GM13976 (cell line): ENCODE measurements at regions not wholly inside any gene's neighbourhood (a gene's known extent, or its start where the extent isn't known, plus 50 kb on each side); places are given as distances from the start of the nearest gene placed in this dataset.

ENCODE experiments used
- DNase-seq: peaks from one replicate; pipeline ENCODE4 v3.0.0; 2012; ENCODE audit warnings: low spot score
- in situ Hi-C: fragments of 300-500 bp; cut with MboI; formaldehyde crosslinking; loops from one replicate; pipeline ENCODE4 v1.12.0; 2022; ENCODE audit warnings: low sequenced_read_pairs, mixed read lengths, inconsistent platforms; ENCODE audit not compliant: unreplicated experiment
- TF ChIP-seq, protein P1 (sequence below): IDR thresholded peaks from 2 replicates; pipeline ENCODE4 v1.5.1; 2012; ENCODE audit warnings: borderline replicate concordance, mild to moderate bottlenecking; ENCODE audit not compliant: insufficient read depth; ENCODE audit errors: extremely low read depth, missing control alignments, control extremely low read depth

DNA sequence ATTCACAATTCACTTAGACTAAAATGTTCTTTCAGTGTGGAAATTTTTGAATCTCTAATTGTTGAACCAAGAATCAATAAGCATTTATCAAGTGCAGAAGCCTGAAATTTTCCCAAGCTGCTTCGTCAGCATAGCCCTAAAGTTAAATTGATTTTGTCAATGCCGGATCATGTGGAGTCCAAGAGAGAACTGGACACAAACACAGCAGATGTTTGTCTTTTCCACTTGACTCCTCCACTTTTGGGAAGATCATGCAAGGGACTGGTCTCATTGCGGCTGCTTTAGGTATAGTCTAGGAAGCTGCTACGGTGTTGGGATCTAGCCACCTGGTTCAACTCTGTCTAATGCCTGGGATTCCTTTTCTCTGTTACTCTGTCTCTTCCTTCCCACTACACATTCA, 95.7 kb downstream of the CYB561 start:
- in situ Hi-C loops = no loop called here
- DNase-seq = no peak
- TF ChIP-seq, protein P1, sequence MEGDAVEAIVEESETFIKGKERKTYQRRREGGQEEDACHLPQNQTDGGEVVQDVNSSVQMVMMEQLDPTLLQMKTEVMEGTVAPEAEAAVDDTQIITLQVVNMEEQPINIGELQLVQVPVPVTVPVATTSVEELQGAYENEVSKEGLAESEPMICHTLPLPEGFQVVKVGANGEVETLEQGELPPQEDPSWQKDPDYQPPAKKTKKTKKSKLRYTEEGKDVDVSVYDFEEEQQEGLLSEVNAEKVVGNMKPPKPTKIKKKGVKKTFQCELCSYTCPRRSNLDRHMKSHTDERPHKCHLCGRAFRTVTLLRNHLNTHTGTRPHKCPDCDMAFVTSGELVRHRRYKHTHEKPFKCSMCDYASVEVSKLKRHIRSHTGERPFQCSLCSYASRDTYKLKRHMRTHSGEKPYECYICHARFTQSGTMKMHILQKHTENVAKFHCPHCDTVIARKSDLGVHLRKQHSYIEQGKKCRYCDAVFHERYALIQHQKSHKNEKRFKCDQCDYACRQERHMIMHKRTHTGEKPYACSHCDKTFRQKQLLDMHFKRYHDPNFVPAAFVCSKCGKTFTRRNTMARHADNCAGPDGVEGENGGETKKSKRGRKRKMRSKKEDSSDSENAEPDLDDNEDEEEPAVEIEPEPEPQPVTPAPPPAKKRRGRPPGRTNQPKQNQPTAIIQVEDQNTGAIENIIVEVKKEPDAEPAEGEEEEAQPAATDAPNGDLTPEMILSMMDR = no peak

DNA sequence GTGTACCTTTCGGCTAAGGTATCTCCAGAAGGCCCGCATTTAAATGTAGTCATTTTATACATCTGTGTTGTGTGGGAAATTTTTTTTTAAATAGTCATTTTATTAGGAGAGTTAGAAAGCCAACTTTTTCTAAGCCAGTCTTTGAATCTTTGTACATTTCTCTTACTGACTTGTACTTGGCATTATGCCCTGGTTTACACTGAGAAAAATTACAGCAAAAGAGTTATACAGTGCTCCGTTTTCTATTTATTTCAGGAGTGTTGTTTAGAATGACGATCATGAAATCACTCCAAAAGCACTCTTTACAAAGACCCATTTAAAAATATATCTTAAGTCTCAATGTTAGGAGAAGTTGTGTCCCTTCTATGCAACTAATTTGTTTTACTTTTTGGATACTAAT, 91.8 kb downstream of the CYB561 start:
- DNase-seq = no peak
- in situ Hi-C loops = no loop called here
- TF ChIP-seq, protein P1 = no peak

DNA sequence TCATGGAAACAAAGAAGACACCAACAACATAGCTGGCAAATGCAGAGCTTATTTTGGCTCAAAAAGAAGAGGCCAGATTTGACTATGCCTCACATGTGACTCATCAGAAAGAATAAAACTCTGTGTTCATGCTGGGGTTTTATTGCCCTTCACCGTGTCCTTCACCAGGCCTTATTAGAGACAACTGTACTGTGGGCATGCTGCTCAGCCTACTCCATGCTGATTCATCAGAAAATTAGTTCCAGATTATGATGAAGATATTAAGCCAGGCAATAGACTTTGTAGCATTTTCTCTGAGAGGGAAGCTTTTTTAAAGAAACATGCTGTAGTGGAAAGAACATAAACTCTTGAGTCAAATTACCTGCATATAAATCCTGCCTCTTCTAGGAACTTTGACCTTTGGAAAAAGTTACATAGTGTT, 89.8 kb downstream of the CYB561 start:
- TF ChIP-seq, protein P1 = no peak
- in situ Hi-C loops = no loop called here
- no peak for DNase-seq

DNA sequence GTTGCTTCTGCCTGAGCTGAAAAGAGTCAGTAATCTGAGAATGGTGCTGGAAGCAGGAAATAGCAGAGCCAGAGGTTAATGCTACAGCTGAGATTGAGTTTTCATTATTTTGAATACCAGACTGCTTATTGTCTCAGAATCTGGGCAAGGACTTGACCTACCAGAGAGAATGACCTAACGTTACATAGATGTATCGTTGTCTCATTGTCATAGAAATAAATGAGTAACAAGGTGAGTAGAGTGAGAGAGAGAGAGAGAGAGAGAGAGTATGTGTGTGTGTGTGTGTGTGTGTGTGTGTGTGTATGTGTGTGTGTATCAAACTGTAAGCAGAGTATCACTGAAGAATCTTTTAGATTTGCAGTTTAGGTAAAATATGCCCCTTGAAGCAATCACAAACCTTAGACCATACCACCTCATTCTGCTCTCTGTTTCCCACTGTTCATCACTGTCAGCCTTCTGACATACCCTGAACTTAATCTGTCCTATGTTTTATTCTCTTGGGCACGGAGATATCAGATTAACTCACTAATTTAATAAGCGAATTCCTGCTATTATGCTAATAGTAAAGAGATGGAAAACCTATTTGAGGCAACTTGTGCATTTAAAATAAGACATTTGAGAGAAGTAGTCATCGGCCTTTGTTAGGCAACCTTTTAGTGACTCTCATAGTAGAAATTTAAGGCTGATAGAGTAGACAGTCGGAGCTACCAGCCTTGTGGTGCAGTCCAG, 87.8 kb downstream of the CYB561 start:
- in situ Hi-C loops = no loop called here
- DNase-seq = no peak
- TF ChIP-seq, protein P1 = no peak

DNA sequence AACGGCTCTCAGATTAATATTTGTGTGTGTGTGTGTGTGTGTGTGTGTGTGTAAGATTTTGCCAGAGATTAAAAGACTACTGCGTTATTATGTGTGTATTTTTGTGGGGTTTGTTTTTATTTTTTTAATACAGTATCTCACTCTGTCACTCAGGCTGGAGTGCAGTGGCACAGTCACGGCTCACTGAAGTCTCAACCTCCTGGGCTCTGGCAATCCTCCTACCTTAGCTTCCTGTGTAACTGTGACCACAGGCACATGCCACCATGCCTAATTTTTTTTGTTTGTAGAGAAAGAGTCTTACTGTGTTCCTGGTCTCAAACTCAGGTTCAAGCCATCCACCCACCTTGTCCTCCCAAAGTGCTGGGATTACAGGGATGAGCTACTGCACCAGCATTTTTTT, 87.2 kb downstream of the CYB561 start:
- in situ Hi-C loops = no loop called here
- TF ChIP-seq, protein P1 = no peak
- DNase-seq = no peak

DNA sequence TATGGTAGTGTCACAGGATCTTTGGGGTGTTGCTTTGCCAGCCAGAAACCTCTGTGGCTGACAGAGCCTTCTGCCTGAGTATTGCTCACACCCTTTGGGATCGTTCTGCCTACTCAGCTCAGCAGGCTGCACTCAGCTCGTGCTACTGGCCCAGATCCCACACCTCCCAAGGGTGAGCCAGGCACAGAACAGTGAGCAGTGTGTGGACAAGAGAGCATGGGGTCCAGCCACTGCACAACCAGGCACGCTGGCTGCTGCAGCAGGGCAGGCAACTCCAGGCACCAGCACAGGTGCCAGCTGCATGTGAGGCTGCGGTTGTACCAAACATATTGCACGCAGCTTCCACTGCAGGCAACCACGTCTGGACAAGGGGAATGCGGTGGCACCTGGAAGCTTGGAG, 84.9 kb downstream of the CYB561 start:
- TF ChIP-seq, protein P1 = no peak
- in situ Hi-C loops = no loop called here
- DNase-seq = no peak
